ENCODE measurements at regions not wholly inside any gene's neighbourhood (a gene's known extent, or its start where the extent isn't known, plus 50 kb on each side); places are given as distances from the start of the nearest gene placed in this dataset.
"Not testable (repeated sequence)": the region's sequence is repeated elsewhere in the genome, so short reads cannot be mapped to it uniquely, and the experiment has no call there.

GRCh38 chr10:56222237-56222636, 138.8 kb downstream of the ZWINT start:
- no peak overlapping the region for H3K4me3 ChIP-seq
- H3K79me2 ChIP-seq (ENCODE audit: low read depth): no peaks in the 10 kb centered on the region
- no peak for DNase-seq
- TF ChIP-seq CTCF (conservative IDR thresholded peaks at IDR 0.05) (no peak), EZH2 (IDR thresholded peaks at IDR 0.05; ENCODE audit: low read depth) (no peak)
- ChIA-PET POLR2A (ENCODE audit: unreplicated experiment) (no interaction called here), CTCF (no interaction called here)
- no peaks in the 10 kb centered on the region for H4K20me1 ChIP-seq (ENCODE audit: insufficient read depth)
- BruUV-seq (replicated peaks): no TSS peak
- H3K4me1 ChIP-seq (replicated peaks; ENCODE audit: insufficient read depth): no peaks in the 10 kb centered on the region
- intact Hi-C loops (cut with micrococcal nuclease; ENCODE audit: unreplicated experiment): no loop called here
- H3K9me3 ChIP-seq (ENCODE audit: insufficient read depth, low read depth): no peaks in the 10 kb centered on the region
- H3K36me3 ChIP-seq (ENCODE audit: low read depth): no peaks in the 10 kb centered on the region
- no peaks in the 10 kb centered on the region for H3K27me3 ChIP-seq (ENCODE audit: insufficient read depth, low read depth)
- no peak overlapping the region for H3K4me2 ChIP-seq
- peaks cover 5% of the 10 kb centered on the region; the same call in 1 of the 2 replicates for H3K9me2 ChIP-seq (ENCODE audit: insufficient read depth)
- H3F3A ChIP-seq (ENCODE audit: insufficient read depth, low read depth): no peaks in the 10 kb centered on the region
- H3K27ac ChIP-seq: no peak overlapping the region
- no peak overlapping the region for H2AFZ ChIP-seq

GRCh38 chr10:56212951-56213350, 148.1 kb downstream of the ZWINT start:
- no TSS peak for BruUV-seq (replicated peaks)

GRCh38 chr10:56181607-56182006, 179.5 kb downstream of the ZWINT start:
- ChIA-PET CTCF (no interaction called here), POLR2A (ENCODE audit: unreplicated experiment) (no interaction called here)
- TF ChIP-seq CTCF (conservative IDR thresholded peaks at IDR 0.05): no peak
- TF ChIP-seq EZH2 (IDR thresholded peaks at IDR 0.05; ENCODE audit: low read depth): no peak
- H3K79me2 ChIP-seq (ENCODE audit: low read depth): no peaks in the 10 kb centered on the region
- no peak overlapping the region for H3K4me3 ChIP-seq
- BruUV-seq (replicated peaks): no TSS peak
- no peak overlapping the region for H2AFZ ChIP-seq
- no peak for DNase-seq
- H3F3A ChIP-seq (ENCODE audit: insufficient read depth, low read depth): no peaks in the 10 kb centered on the region
- no peaks in the 10 kb centered on the region for H3K36me3 ChIP-seq (ENCODE audit: low read depth)
- H3K9me3 ChIP-seq (ENCODE audit: insufficient read depth, low read depth): no peaks in the 10 kb centered on the region
- no peaks in the 10 kb centered on the region for H4K20me1 ChIP-seq (ENCODE audit: insufficient read depth)
- no peaks in the 10 kb centered on the region for H3K9me2 ChIP-seq (ENCODE audit: insufficient read depth)
- no peak overlapping the region for H3K27ac ChIP-seq
- H3K27me3 ChIP-seq (ENCODE audit: insufficient read depth, low read depth): no peaks in the 10 kb centered on the region
- no peak overlapping the region for H3K4me2 ChIP-seq
- no peaks in the 10 kb centered on the region for H3K4me1 ChIP-seq (replicated peaks; ENCODE audit: insufficient read depth)
- intact Hi-C loops (cut with micrococcal nuclease; ENCODE audit: unreplicated experiment): no loop called here

More at GRCh38 chr10:56212951-56213350, 148.1 kb downstream of the ZWINT start:
- Histone ChIP-seq H3K9me2 (ENCODE audit: insufficient read depth) (no peaks in the 10 kb centered on the region), H3K27ac (no peak overlapping the region), H3K9me3 (ENCODE audit: insufficient read depth, low read depth) (no peaks in the 10 kb centered on the region), H4K20me1 (ENCODE audit: insufficient read depth) (no peaks in the 10 kb centered on the region), H2AFZ (no peak overlapping the region), H3K4me1 (replicated peaks; ENCODE audit: insufficient read depth) (no peaks in the 10 kb centered on the region), H3K4me2 (no peak overlapping the region), H3K27me3 (ENCODE audit: insufficient read depth, low read depth) (no peaks in the 10 kb centered on the region), H3K79me2 (ENCODE audit: low read depth) (no peaks in the 10 kb centered on the region), H3K4me3 (no peak overlapping the region), H3K36me3 (ENCODE audit: low read depth) (no peaks in the 10 kb centered on the region), H3F3A (ENCODE audit: insufficient read depth, low read depth) (no peaks in the 10 kb centered on the region)
- DNase-seq: no peak
- TF ChIP-seq EZH2 (IDR thresholded peaks at IDR 0.05; ENCODE audit: low read depth): no peak
- POLR2A ChIA-PET (ENCODE audit: unreplicated experiment): no interaction called here
- intact Hi-C loops (cut with micrococcal nuclease; ENCODE audit: unreplicated experiment): no loop called here
- CTCF ChIA-PET: no interaction called here

GRCh38 chr10:56178210-56178609, 182.8 kb downstream of the ZWINT start:
- no peak overlapping the region for H2AFZ ChIP-seq
- H3F3A ChIP-seq (ENCODE audit: insufficient read depth, low read depth): no peaks in the 10 kb centered on the region
- no peak overlapping the region for H3K27ac ChIP-seq
- H3K4me2 ChIP-seq: no peak overlapping the region
- no peaks in the 10 kb centered on the region for H4K20me1 ChIP-seq (ENCODE audit: insufficient read depth)
- H3K27me3 ChIP-seq (ENCODE audit: insufficient read depth, low read depth): no peaks in the 10 kb centered on the region
- CTCF ChIA-PET: no interaction called here
- H3K4me1 ChIP-seq (replicated peaks; ENCODE audit: insufficient read depth): no peaks in the 10 kb centered on the region
- POLR2A ChIA-PET (ENCODE audit: unreplicated experiment): no interaction called here
- H3K36me3 ChIP-seq (ENCODE audit: low read depth): no peaks in the 10 kb centered on the region
- intact Hi-C loops (cut with micrococcal nuclease; ENCODE audit: unreplicated experiment): no loop called here
- H3K4me3 ChIP-seq: no peak overlapping the region
- H3K9me2 ChIP-seq (ENCODE audit: insufficient read depth): no peaks in the 10 kb centered on the region
- TF ChIP-seq CTCF (conservative IDR thresholded peaks at IDR 0.05): no peak
- TF ChIP-seq EZH2 (IDR thresholded peaks at IDR 0.05; ENCODE audit: low read depth): no peak
- DNase-seq: no peak
- H3K79me2 ChIP-seq (ENCODE audit: low read depth): no peaks in the 10 kb centered on the region
- no TSS peak for BruUV-seq (replicated peaks)
- H3K9me3 ChIP-seq (ENCODE audit: insufficient read depth, low read depth): no peaks in the 10 kb centered on the region

GRCh38 chr10:56155091-56155513, 206.0 kb downstream of the ZWINT start:
- H3K27ac ChIP-seq; H3K27me3 ChIP-seq (ENCODE audit: insufficient read depth, low read depth); H3F3A ChIP-seq (ENCODE audit: insufficient read depth, low read depth); H3K4me1 ChIP-seq (replicated peaks; ENCODE audit: insufficient read depth); H3K4me3 ChIP-seq; H3K9me3 ChIP-seq (ENCODE audit: insufficient read depth, low read depth); intact Hi-C loops (cut with micrococcal nuclease; ENCODE audit: unreplicated experiment); DNase-seq; H3K9me2 ChIP-seq (ENCODE audit: insufficient read depth); BruUV-seq (replicated peaks); H4K20me1 ChIP-seq (ENCODE audit: insufficient read depth); H3K4me2 ChIP-seq; H3K79me2 ChIP-seq (ENCODE audit: low read depth); POLR2A ChIA-PET (ENCODE audit: unreplicated experiment); CTCF ChIA-PET; H2AFZ ChIP-seq; H3K36me3 ChIP-seq (ENCODE audit: low read depth): not testable (repeated sequence)
